ENCODE measurements at regions not wholly inside any gene's neighbourhood (a gene's known extent, or its start where the extent isn't known, plus 50 kb on each side); places are given as distances from the start of the nearest gene placed in this dataset.

- TF ChIP-seq HNRNPH1 (optimal IDR thresholded peaks at IDR 0.05; ENCODE audit: low read depth, low read length) (no peak), ZNF668 (CRISPR knock-in tag; IDR thresholded peaks at IDR 0.05) (no peak), SMARCB1 (IDR thresholded peaks at IDR 0.05; ENCODE audit: insufficient read length, low read depth) (no peak), SIX5 (IDR thresholded peaks at IDR 0.05; ENCODE audit: borderline replicate concordance in 1 of 2, insufficient read depth in 1 of 2, low read depth in 1 of 2, low read length in 2 of 2) (no peak), USF2 (CRISPR knock-in tag; IDR thresholded peaks at IDR 0.05) (no peak)
Measured at GRCh38 chr3:159339131-159339530, 537.3 kb downstream of the MFSD1 start (continued).

- ChIA-PET CTCF (ENCODE audit: low intra/inter-chr PET ratio) (no interaction called here), POLR2A (interaction anchor here (0.5 kb wide), 1 partner anchor 95 kb away, joined by 3 read pairs; no protein-coding TSS in a partner anchor)
- H3K27me3 ChIP-seq (ENCODE audit: control insufficient read depth in 2 of 2, insufficient read depth in 2 of 2, low read length in 2 of 2), result no peaks in the 10 kb centered on the region
- H3K27ac ChIP-seq (ENCODE audit: extremely low read depth, low read depth, low read length), result no peak overlapping the region
- H2AFZ ChIP-seq (ENCODE audit: low read depth, low read length), result no peak overlapping the region
- WGBS (ENCODE audit: insufficient coverage, low coverage, missing lambda C conversion rate), result 3% methylated on average over 3 of the region's 3 CpGs
- in situ Hi-C loops (cut with MboI) (no loop called here), intact Hi-C loops (cut with micrococcal nuclease) (no loop called here)
- no peak overlapping the region for H3K4me2 ChIP-seq (ENCODE audit: insufficient read depth, low read length)
- no peaks in the 10 kb centered on the region; the same call in 1 of the 2 replicates for H3K9me3 ChIP-seq (replicated peaks; ENCODE audit: control insufficient read depth, insufficient read depth, low read depth, low read length)
- ATAC-seq (no peak), DNase-seq (ENCODE audit: extremely low read depth in 1 of 4, low spot score in 3 of 4) (no peak), FAIRE-seq (no peak)
- no peaks in the 10 kb centered on the region for H3K79me2 ChIP-seq (ENCODE audit: control insufficient read depth, insufficient read depth, low read length)
- no peak overlapping the region for H3K4me3 ChIP-seq
- no peaks in the 10 kb centered on the region for H3K9me1 ChIP-seq (ENCODE audit: control insufficient read depth, insufficient read depth, low read length)
- no peak overlapping the region for H3K9ac ChIP-seq (ENCODE audit: insufficient read depth in 1 of 2, low read depth in 2 of 2, low read length in 2 of 2)
- BruUV-seq (replicated peaks), result no TSS peak
- no peaks in the 10 kb centered on the region for H4K20me1 ChIP-seq (replicated peaks; ENCODE audit: control insufficient read depth, insufficient read depth, low read length)
- no peaks in the 10 kb centered on the region for H3K36me3 ChIP-seq (ENCODE audit: control insufficient read depth, insufficient read depth, low read length)
- no peaks in the 10 kb centered on the region for H3K4me1 ChIP-seq (replicated peaks in 1 of 2; ENCODE audit: control insufficient read depth in 2 of 2, insufficient read depth in 2 of 2, low read length in 2 of 2)
- TF ChIP-seq SMARCB1 (IDR thresholded peaks at IDR 0.05; ENCODE audit: insufficient read length, low read depth), result no peak
- TF ChIP-seq PTBP1 (IDR thresholded peaks at IDR 0.05; ENCODE audit: low read depth, low read length), result no peak
- no peak for TF ChIP-seq ZNF41 (CRISPR knock-in tag; conservative IDR thresholded peaks at IDR 0.05)
- TF ChIP-seq GTF2A2 (tag; IDR thresholded peaks at IDR 0.05), result no peak
- no peak for TF ChIP-seq ILF3 (IDR thresholded peaks at IDR 0.05; ENCODE audit: borderline replicate concordance)
- TF ChIP-seq POLR2H (tag; IDR thresholded peaks at IDR 0.05; ENCODE audit: low read depth), result no peak
- no peak for TF ChIP-seq CHCHD3 (CRISPR knock-in tag; IDR thresholded peaks at IDR 0.05)
- no peak for TF ChIP-seq FUS (optimal IDR thresholded peaks at IDR 0.05; ENCODE audit: low read depth, low read length)
- no peak for TF ChIP-seq GTF2E2 (tag; IDR thresholded peaks at IDR 0.05)
- TF ChIP-seq TAF1 (IDR thresholded peaks at IDR 0.05; ENCODE audit: control insufficient read depth, extremely low read depth, insufficient read depth, low read length, severe bottlenecking), result no peak
- no peak for TF ChIP-seq NFXL1 (CRISPR knock-in tag; IDR thresholded peaks at IDR 0.05)
- no peak for TF ChIP-seq FOXJ3 (CRISPR knock-in tag; IDR thresholded peaks at IDR 0.05)
- TF ChIP-seq TCF3 (CRISPR knock-in tag; IDR thresholded peaks at IDR 0.05), result no peak
- TF ChIP-seq ZBTB26 (CRISPR knock-in tag; IDR thresholded peaks at IDR 0.05), result no peak
- no peak for TF ChIP-seq EP400 (IDR thresholded peaks at IDR 0.05)
- no peak for TF ChIP-seq PCBP2 (IDR thresholded peaks at IDR 0.05; ENCODE audit: low read depth, low read length, poor library complexity, severe bottlenecking)
Measured at GRCh38 chr3:159340877-159341500, 539.1 kb downstream of the MFSD1 start.
